Ectodermal cell (in vitro differentiated cells): ENCODE measurements at regions not wholly inside any gene's neighbourhood (a gene's known extent, or its start where the extent isn't known, plus 50 kb on each side); places are given as distances from the start of the nearest gene placed in this dataset.

Experiments used
- H3K27ac ChIP-seq: 2 replicates; pipeline ENCODE4 v1.7.0; 2013; ENCODE audit warnings: mild to moderate bottlenecking, low read depth, low read length; ENCODE audit not compliant: insufficient read depth, poor library complexity, severe bottlenecking
- H3K27me3 ChIP-seq: 2 replicates; pipeline ENCODE4 v1.7.0; 2013; ENCODE audit warnings: mild to moderate bottlenecking, low read length; ENCODE audit not compliant: insufficient read depth, control insufficient read depth, poor library complexity, severe bottlenecking
- H3K36me3 ChIP-seq: one replicate; pipeline ENCODE4 v1.7.0; 2013; ENCODE audit warnings: low read length; ENCODE audit not compliant: control insufficient read depth, insufficient read depth
- H3K4me1 ChIP-seq: one replicate; pipeline ENCODE4 v1.7.0; 2013; ENCODE audit warnings: low read length; ENCODE audit not compliant: control insufficient read depth, insufficient read depth
- H3K4me3 ChIP-seq: 2 replicates; pipeline ENCODE4 v1.7.0; 2013; ENCODE audit warnings: low read depth, low read length, control low read depth; ENCODE audit not compliant: insufficient read depth
- H3K9me3 ChIP-seq: 2 replicates; pipeline ENCODE4 v1.7.0; 2013; ENCODE audit warnings: mild to moderate bottlenecking, low read length, moderate library complexity; ENCODE audit not compliant: control insufficient read depth
- WGBS, 2 experiments: methylation state at CpG; one replicate each; pipeline ENCODE4 v1.1.7; 2013; ENCODE audit warnings: missing lambda C conversion rate in 2 of 2; 5-methylcytosine and 5-hydroxymethylcytosine counted together

DNA sequence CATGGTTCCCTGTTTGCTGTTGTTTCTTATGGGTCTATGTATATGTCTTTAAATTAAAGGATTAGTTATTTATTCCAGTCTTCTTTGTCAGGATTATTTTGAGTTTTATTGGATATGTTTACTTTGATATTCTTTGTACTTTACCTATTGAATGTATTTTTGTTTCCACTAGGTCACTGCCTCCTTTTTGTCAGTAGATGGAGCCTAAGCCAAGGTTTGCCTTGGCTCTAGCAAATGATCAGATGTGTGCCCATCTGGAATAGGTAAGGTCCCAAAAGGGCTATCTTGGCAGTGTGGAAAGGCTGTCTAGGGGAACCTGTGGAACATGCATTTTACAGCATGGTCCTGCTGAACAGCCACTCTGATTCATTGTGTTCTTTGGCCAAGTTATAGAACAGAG is 337.3 kb upstream of the GHITM start:
- Histone ChIP-seq H3K4me1 (no peaks in the 10 kb centered on the region), H3K27me3 (no peaks in the 10 kb centered on the region), H3K27ac (no peak overlapping the region), H3K9me3 (no peaks in the 10 kb centered on the region), H3K4me3 (no peak overlapping the region), H3K36me3 (no peaks in the 10 kb centered on the region)

DNA sequence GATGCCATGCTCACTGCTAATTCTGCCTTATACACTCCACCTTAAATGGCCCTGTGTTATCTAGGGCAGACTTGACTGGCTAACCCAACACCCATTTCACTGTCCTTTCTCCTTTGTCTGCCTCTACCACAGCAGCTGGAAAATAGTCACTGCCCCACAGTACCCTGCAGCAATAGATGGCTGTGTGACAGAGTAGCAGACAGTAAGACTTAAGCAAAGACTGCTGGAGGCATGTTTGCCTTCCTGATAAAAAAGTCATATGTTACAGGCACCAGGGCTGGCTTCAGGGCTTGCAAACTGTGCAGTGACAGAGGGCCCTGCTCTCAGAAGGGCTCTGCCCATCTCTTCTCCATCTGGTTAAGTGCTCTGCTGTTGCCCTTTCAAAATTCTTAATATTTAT is 332.6 kb upstream of the GHITM start:
- Histone ChIP-seq H3K9me3 (no peaks in the 10 kb centered on the region), H3K4me1 (no peaks in the 10 kb centered on the region), H3K27me3 (no peaks in the 10 kb centered on the region), H3K4me3 (no peak overlapping the region), H3K27ac (no peak overlapping the region), H3K36me3 (no peaks in the 10 kb centered on the region)

DNA sequence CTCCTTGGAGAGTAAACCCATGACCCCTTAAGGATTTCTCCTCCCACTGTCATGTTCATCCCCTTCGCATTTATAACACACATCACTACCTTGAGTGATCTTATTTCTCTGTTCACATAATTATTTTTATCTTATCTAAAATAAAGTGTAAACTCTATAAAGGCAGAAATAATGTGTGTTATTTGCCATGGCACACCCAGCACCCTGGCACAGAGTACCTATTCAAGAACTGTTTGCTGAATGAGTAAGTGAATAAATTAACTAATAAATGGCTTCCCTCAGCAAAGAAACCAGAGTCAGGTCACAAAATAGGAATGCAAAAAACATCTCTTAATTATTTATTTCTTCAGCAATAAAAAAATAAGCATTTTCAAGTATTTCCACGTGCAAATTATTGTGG is 330.3 kb upstream of the GHITM start:
- Histone ChIP-seq H3K9me3 (no peaks in the 10 kb centered on the region), H3K4me1 (no peaks in the 10 kb centered on the region), H3K27ac (no peak overlapping the region), H3K4me3 (no peak overlapping the region), H3K27me3 (no peaks in the 10 kb centered on the region), H3K36me3 (no peaks in the 10 kb centered on the region)
- WGBS, 2 experiments, result 96 to 100% methylated on average over 2 of the region's 2 CpGs

DNA sequence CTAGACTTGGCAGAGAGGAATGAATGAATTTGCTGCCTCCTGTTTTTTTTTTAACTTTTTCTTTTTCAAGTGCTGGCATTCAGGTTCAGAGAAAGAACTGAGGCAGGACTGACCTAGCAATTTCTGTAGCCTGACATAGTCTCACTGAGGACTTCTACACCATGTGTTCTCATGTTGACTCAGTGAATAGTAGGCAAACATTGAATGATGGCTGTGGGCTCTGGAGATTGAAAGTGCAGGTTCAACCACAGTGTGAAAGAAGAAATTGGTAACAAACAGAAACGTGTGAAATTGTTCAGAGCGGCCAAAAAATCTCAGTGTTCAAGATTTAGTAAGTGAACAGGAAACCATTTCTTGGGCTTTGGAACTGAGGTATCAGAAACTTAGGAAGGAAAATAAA is 322.4 kb upstream of the GHITM start:
- no peaks in the 10 kb centered on the region for H3K36me3 ChIP-seq
- 87 to 95% methylated on average over 2 of the region's 2 CpGs for WGBS, 2 experiments
- no peak overlapping the region for H3K4me3 ChIP-seq
- no peaks in the 10 kb centered on the region for H3K4me1 ChIP-seq
- no peaks in the 10 kb centered on the region for H3K27me3 ChIP-seq
- no peak overlapping the region for H3K27ac ChIP-seq
- no peaks in the 10 kb centered on the region for H3K9me3 ChIP-seq

DNA sequence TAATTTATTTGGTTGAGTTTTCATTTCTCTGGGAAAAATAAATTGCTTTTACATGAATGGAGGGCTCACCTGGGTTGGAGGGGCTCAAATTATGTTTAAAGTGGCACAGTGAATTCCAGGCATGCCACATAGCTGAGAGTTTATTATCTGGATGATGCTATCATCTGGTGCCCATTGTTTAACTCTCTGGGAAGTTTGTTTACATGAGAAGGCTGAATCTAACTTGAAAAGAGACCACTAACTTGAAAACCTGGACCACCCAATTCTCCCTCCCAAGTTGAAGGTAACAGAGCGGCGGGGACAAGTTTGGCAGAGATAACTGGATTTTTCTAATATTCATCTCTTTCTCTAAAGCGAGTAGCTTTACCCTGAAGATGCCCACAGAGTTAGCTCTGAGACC is 321.5 kb upstream of the GHITM start:
- 49 to 75% methylated on average over 2 to 3 of the region's 3 CpGs for WGBS, 2 experiments

DNA sequence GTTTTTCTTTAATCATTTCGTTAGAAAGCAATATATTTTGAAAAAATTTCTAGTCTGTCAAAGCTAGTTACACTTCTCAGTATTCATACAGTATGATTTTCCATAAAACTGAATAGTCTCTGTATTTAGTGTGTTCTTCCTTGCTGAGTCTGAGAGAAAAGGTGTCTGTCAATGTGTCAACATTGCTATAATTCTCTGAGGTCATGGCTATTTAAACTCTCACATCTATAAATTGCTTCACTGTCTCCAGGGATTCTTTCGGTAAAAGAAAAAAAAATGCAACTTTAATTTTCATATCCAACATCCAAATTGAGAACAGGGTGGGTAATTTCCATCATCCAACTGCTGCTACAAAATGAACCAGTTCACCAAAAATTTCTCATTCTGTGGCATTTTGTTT is 319.7 kb upstream of the GHITM start:
- WGBS, 2 experiments, result 85 to 98% methylated on average over 1 to 2 of the region's 2 CpGs
- H3K4me3 ChIP-seq, result no peak overlapping the region
- no peak overlapping the region for H3K27ac ChIP-seq

More for the DNA sequence above, 321.5 kb upstream of the GHITM start:
- no peaks in the 10 kb centered on the region for H3K9me3 ChIP-seq
- no peak overlapping the region for H3K27ac ChIP-seq
- no peaks in the 10 kb centered on the region for H3K36me3 ChIP-seq
- no peaks in the 10 kb centered on the region for H3K4me1 ChIP-seq
- H3K27me3 ChIP-seq, result no peaks in the 10 kb centered on the region
- H3K4me3 ChIP-seq, result no peak overlapping the region

DNA sequence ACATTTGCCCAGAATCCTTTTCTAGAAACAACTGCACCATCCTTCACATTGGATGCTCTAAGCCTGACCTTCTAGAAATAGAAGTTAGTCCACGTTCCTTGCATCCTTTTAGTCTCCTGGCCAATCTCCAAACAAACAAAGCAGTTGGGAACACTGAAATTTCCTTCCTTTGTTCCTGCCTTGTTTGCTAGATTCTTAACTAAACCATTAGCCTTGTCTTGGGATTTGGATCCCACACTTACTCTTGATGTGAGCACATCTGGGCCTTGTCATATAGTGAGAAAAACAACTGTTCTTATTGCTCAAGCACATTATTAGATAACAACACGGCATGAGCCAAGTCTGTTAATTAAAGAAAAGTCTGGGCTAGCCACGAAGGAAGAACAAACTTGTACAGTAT is 319.3 kb upstream of the GHITM start:
- Histone ChIP-seq H3K4me1 (no peaks in the 10 kb centered on the region), H3K36me3 (no peaks in the 10 kb centered on the region), H3K9me3 (no peaks in the 10 kb centered on the region), H3K27me3 (no peaks in the 10 kb centered on the region), H3K27ac (no peak overlapping the region), H3K4me3 (no peak overlapping the region)
- WGBS, 2 experiments, result 89 to 91% methylated on average over 3 of the region's 3 CpGs

More for the DNA sequence above, 319.7 kb upstream of the GHITM start:
- Histone ChIP-seq H3K36me3 (no peaks in the 10 kb centered on the region), H3K4me1 (no peaks in the 10 kb centered on the region), H3K9me3 (no peaks in the 10 kb centered on the region), H3K27me3 (no peaks in the 10 kb centered on the region)

DNA sequence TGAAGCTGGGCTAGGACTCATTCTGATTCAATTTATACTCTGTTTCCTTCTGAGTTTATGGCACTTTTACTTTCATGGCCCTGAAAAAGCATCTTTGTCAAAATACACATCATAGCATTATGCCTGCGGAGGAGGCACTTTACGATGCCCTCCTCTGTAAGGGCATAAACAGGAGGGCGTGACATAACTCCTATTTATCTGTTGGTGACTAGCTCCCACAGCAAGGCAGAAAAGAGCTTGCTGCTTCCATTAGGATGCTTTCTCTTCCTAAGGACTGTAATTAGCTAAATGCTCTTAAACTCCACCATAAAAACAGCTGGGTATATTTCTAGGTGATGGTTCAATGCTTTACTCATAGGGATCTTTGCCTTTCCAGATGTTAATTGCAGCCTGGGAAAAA is 315.2 kb upstream of the GHITM start:
- H3K27ac ChIP-seq, result no peak overlapping the region
- H3K36me3 ChIP-seq, result no peaks in the 10 kb centered on the region
- no peaks in the 10 kb centered on the region for H3K9me3 ChIP-seq
- no peak overlapping the region for H3K4me3 ChIP-seq
- no peaks in the 10 kb centered on the region for H3K27me3 ChIP-seq
- WGBS, 2 experiments, result 90 to 91% methylated on average over 3 of the region's 3 CpGs
- no peaks in the 10 kb centered on the region for H3K4me1 ChIP-seq

DNA sequence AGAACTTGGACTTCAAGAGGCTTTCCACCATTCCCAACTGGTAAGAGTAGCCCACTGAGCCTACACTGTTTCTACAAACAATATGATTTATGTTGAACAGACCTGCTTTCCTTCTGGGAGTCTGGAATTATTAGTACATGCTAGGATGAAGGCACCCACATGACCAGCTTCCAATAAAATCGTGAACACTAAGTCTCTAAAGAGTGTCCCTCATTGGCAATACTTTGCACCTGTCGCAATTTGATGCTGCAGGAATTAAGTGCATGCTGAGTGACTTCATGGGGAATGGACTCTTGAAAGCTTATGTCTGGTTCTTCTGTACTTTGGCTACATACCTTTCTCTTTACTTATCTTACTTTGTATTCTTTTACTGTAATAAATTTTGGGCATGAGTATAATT is 305.2 kb upstream of the GHITM start:
- H3K27me3 ChIP-seq, result no peaks in the 10 kb centered on the region
- no peaks in the 10 kb centered on the region for H3K9me3 ChIP-seq
- 94% methylated on average over 2 of the region's 2 CpGs for WGBS, 2 experiments
- no peak overlapping the region for H3K4me3 ChIP-seq
- no peaks in the 10 kb centered on the region for H3K36me3 ChIP-seq
- H3K27ac ChIP-seq, result no peak overlapping the region
- no peaks in the 10 kb centered on the region for H3K4me1 ChIP-seq

DNA sequence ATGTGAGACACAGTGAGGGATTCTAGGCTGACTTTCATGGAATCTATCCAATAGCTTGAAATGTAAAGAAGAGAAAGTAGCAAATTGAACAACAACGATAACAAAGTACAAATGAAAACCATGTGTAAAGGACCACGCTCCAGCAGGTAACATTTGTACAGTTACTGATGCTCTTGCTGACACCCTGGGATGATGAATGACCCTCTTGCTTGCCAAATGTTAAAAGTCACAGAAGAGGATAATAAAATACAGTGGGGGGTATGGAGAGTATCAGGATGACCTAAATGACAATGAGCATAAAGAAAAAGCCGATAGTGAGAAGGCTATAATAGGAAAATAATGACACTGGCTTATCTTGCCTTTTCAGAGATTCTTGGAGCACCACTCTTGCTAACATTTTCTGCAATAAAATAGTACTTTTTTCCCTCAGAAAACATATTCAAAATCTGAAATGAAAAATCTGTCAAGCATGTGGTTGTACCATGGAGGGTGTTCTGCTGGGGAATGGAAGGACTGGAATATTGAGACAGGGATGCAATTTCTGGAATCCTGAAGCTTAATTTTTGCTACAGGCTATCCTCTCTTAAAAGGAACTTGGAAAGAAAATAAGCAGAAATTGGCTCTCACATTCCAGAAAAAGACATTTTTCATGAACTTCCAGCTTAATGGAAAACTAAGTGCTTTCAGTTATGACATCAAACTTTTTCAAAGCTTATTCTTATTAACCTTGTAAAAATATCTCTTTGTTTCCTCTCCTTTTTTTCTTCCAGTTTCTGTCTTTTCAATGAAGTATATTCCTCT is 303.2 kb upstream of the GHITM start:
- WGBS, 2 experiments, result 94 to 95% methylated on average over 3 of the region's 3 CpGs
- Histone ChIP-seq H3K27me3 (no peaks in the 10 kb centered on the region), H3K4me1 (no peaks in the 10 kb centered on the region), H3K9me3 (no peaks in the 10 kb centered on the region), H3K4me3 (no peak overlapping the region), H3K27ac (no peak overlapping the region), H3K36me3 (no peaks in the 10 kb centered on the region)

DNA sequence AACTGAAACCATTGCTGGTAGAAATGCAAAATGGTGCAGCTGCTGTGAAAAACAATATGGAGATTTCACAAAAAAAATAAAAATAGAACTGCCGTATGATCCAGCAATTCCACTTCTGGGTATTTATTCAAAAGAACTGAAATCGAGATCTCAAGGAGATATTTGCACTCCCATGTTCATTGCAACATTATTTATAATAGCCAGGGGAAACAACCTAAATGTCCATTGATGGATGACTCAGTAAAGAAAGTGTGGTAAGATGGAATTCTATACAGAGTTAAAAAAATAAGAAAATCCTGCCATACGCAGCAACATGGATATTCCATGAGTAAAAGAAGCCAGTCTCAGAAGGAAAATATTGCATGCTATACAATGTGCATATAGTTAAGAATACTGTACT is 290.6 kb upstream of the GHITM start:
- no peaks in the 10 kb centered on the region for H3K4me1 ChIP-seq
- no peaks in the 10 kb centered on the region for H3K27me3 ChIP-seq
- H3K9me3 ChIP-seq, result no peaks in the 10 kb centered on the region
- no peaks in the 10 kb centered on the region for H3K36me3 ChIP-seq
- WGBS, 2 experiments, result 88 to 92% methylated on average over 3 of the region's 3 CpGs
- no peak overlapping the region for H3K4me3 ChIP-seq
- H3K27ac ChIP-seq, result no peak overlapping the region
